Right lobe of liver (tissue), 4 donors: ENCODE measurements at regions not wholly inside any gene's neighbourhood (a gene's known extent, or its start where the extent isn't known, plus 50 kb on each side); places are given as distances from the start of the nearest gene placed in this dataset.

ENCODE experiments used
- POLR2A ChIP-seq: fragments of 450-650 bp; IDR thresholded peaks from one replicate; pipeline ENCODE4 v1.6.1; 2017; ENCODE audit warnings: antibody characterized with exemption, mild to moderate bottlenecking
- TF ChIP-seq, protein P1 (sequence below), 4 donors: fragments of 200-600 bp in 3 of 4; fragments of 450-650 bp in 1 of 4; IDR thresholded peaks; one replicate each; pipeline versions ENCODE4 v1.5.1 to v1.8.0; 2016 to 2022; ENCODE audit warnings: antibody characterized with exemption in 4 of 4, mild to moderate bottlenecking in 2 of 4
- donor health status: DM: no; HTN: no; CAD: no.
- donor health status: DM: no; HTN: no; CAD: no.
- donor health status: DM: no; HTN: yes; CAD: no.

DNA sequence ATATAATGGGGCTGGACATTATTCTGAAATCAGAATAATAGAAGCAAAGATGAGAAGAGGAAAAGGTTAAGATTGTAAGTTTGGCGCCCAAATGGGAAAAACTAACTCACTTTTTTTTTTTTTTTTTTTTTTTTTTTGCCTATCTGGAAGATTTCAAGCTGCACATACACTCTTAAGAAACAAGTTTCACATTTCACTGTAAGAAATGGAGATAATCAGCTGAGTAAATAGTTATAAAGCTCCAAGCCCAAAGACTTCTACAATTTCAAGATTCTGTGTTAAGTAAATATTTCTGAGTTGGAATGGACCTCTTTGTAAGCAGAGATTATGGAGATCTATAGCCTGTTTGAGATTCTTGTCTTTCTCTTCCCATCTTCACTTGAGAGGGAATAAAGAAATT, 140.0 kb downstream of the SLC17A6 start:
- TF ChIP-seq, protein P1, sequence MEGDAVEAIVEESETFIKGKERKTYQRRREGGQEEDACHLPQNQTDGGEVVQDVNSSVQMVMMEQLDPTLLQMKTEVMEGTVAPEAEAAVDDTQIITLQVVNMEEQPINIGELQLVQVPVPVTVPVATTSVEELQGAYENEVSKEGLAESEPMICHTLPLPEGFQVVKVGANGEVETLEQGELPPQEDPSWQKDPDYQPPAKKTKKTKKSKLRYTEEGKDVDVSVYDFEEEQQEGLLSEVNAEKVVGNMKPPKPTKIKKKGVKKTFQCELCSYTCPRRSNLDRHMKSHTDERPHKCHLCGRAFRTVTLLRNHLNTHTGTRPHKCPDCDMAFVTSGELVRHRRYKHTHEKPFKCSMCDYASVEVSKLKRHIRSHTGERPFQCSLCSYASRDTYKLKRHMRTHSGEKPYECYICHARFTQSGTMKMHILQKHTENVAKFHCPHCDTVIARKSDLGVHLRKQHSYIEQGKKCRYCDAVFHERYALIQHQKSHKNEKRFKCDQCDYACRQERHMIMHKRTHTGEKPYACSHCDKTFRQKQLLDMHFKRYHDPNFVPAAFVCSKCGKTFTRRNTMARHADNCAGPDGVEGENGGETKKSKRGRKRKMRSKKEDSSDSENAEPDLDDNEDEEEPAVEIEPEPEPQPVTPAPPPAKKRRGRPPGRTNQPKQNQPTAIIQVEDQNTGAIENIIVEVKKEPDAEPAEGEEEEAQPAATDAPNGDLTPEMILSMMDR (IDR thresholded peaks at IDR 0.05): no peak
- TF ChIP-seq POLR2A: no peak
